Keratinocyte (primary cell): ENCODE measurements at regions not wholly inside any gene's neighbourhood (a gene's known extent, or its start where the extent isn't known, plus 50 kb on each side); places are given as distances from the start of the nearest gene placed in this dataset.

Experiments
- CTCF ChIP-seq, 3 experiments: IDR thresholded peaks in 1 of 3; conservative IDR thresholded peaks in 1 of 3; optimal IDR thresholded peaks in 1 of 3; 2 replicates in 2 of 3; 3 replicates in 1 of 3; pipeline versions ENCODE3 to v1.5.1; 2011; ENCODE audit warnings: low read length in 3 of 3, mild to moderate bottlenecking in 3 of 3, moderate library complexity in 2 of 3, control low read depth in 1 of 3, inconsistent platforms in 1 of 3; ENCODE audit not compliant: insufficient read depth in 2 of 3; ENCODE audit errors: extremely low read depth in 1 of 3
- EZH2 ChIP-seq: IDR thresholded peaks from one replicate; pipeline ENCODE4 v1.6.1; 2012; ENCODE audit warnings: inconsistent platforms, mild to moderate bottlenecking, low read length, moderate library complexity

- no peak for TF ChIP-seq CTCF (optimal IDR thresholded peaks at IDR 0.05 in 1 of 3, IDR thresholded peaks at IDR 0.05 in 1 of 3, conservative IDR thresholded peaks at IDR 0.05 in 1 of 3; ENCODE audit: extremely low read depth in 1 of 3, insufficient read depth in 2 of 3, low read length in 3 of 3)
- no peak for TF ChIP-seq EZH2
These were observed 60.6 kb upstream of the SLC2A1 start for GRCh38 chr1:43019226-43019625.
